ENCODE measurements at regions not wholly inside any gene's neighbourhood (a gene's known extent, or its start where the extent isn't known, plus 50 kb on each side); places are given as distances from the start of the nearest gene placed in this dataset.

GRCh38 chr13:100983111-100983510 lies 308.5 kb upstream of the TMTC4 start:
- H3K36me3 ChIP-seq (ENCODE audit: insufficient read depth) = no peaks in the 10 kb centered on the region
- peaks cover 15% of the 10 kb centered on the region for H3K36me3 Mint-ChIP-seq (ENCODE audit: low read depth)
- no peaks in the 10 kb centered on the region for H3K79me2 ChIP-seq (replicated peaks; ENCODE audit: insufficient read depth)
- DNase-seq (ENCODE audit: low spot score) (no peak), ATAC-seq (no peak)
- H3K4me1 Mint-ChIP-seq = peaks cover 17% of the 10 kb centered on the region
- H4K20me1 ChIP-seq (replicated peaks; ENCODE audit: insufficient read depth) = no peaks in the 10 kb centered on the region
- no peaks in the 10 kb centered on the region for H3K27me3 ChIP-seq (ENCODE audit: insufficient read depth)
- H3K27ac ChIP-seq (ENCODE audit: low read depth) = no peak overlapping the region
- no peaks in the 10 kb centered on the region; the same call in 1 of the 2 replicates for H3F3A ChIP-seq (replicated peaks; ENCODE audit: low read depth)
- no peak overlapping the region for H2AFZ ChIP-seq
- no peak overlapping the region for H3K4me3 ChIP-seq
- TF ChIP-seq ZNF114 (CRISPR knock-in tag; IDR thresholded peaks at IDR 0.05) (no peak), CREB1 (CRISPR knock-in tag; IDR thresholded peaks at IDR 0.05; ENCODE audit: low read depth) (no peak), EZH2 (IDR thresholded peaks at IDR 0.05; ENCODE audit: low read depth, unreplicated experiment) (no peak), NANOG (IDR thresholded peaks at IDR 0.05; ENCODE audit: borderline replicate concordance) (no peak), EZH2phosphoT487 (IDR thresholded peaks at IDR 0.05; ENCODE audit: unreplicated experiment) (no peak), ZNF331 (CRISPR knock-in tag; IDR thresholded peaks at IDR 0.05; ENCODE audit: low read depth) (no peak), ETS1 (IDR thresholded peaks at IDR 0.05) (no peak), REST (IDR thresholded peaks at IDR 0.05; ENCODE audit: unreplicated experiment) (no peak), ZNF462 (CRISPR knock-in tag; IDR thresholded peaks at IDR 0.05) (no peak), CTCF (conservative IDR thresholded peaks at IDR 0.05; ENCODE audit: low read depth in 2 of 2) (no peak), STAT1 (IDR thresholded peaks at IDR 0.05; ENCODE audit: unreplicated experiment) (no peak), POLR2AphosphoS5 (IDR thresholded peaks at IDR 0.05; ENCODE audit: low read depth) (no peak), JUNB (IDR thresholded peaks at IDR 0.05; ENCODE audit: unreplicated experiment) (no peak)
- no peak overlapping the region for H3K4me3 Mint-ChIP-seq
- peaks cover 15% of the 10 kb centered on the region for H3K4me1 ChIP-seq (ENCODE audit: insufficient read depth)
- H3K27ac Mint-ChIP-seq = no peak overlapping the region
- H3K9me3 Mint-ChIP-seq = peaks cover 16% of the 10 kb centered on the region
- H3K4me2 ChIP-seq = no peak overlapping the region
- no peaks in the 10 kb centered on the region for H3K27me3 Mint-ChIP-seq (ENCODE audit: insufficient read depth, low read depth, poor library complexity)
- H3K9me2 ChIP-seq (ENCODE audit: insufficient read depth) = 0 out of 2 replicates have a peak, but pooled peaks cover 8% of the 10 kb centered on the region

Measured in GM23338 (cell line).